ENCODE measurements at regions not wholly inside any gene's neighbourhood (a gene's known extent, or its start where the extent isn't known, plus 50 kb on each side); places are given as distances from the start of the nearest gene placed in this dataset.

- no peak for TF ChIP-seq CTCF (IDR thresholded peaks at IDR 0.05)
- Mint-ChIP-seq H3K27ac (no peak overlapping the region), H3K4me3 (no peak overlapping the region), H3K4me1 (no peaks in the 10 kb centered on the region), H3K9me3 (peaks cover 3% of the 10 kb centered on the region), H3K36me3 (ENCODE audit: low read depth) (no peaks in the 10 kb centered on the region), H3K27me3 (no peaks in the 10 kb centered on the region)
- ATAC-seq (ENCODE audit: low read depth) (no peak), DNase-seq (no peak)
- POLR2A ChIA-PET: no interaction called here
- intact Hi-C loops (cut with micrococcal nuclease): no loop called here
- CTCF ChIA-PET: no interaction called here
Observed at GRCh38 chr16:61295311-61295710, 740.9 kb downstream of the CDH8 start.

GRCh38 chr16:61289141-61289540 is 747.1 kb downstream of the CDH8 start:
- H3K36me3 Mint-ChIP-seq (ENCODE audit: low read depth): no peaks in the 10 kb centered on the region
- no peak for ATAC-seq (ENCODE audit: low read depth)
- ChIA-PET POLR2A (no interaction called here), CTCF (no interaction called here)
- peaks cover 8% of the 10 kb centered on the region for H3K9me3 Mint-ChIP-seq
- no peak overlapping the region for H3K27ac Mint-ChIP-seq
- no peak for DNase-seq
- no peak overlapping the region for H3K4me3 Mint-ChIP-seq
- TF ChIP-seq CTCF (IDR thresholded peaks at IDR 0.05): no peak
- intact Hi-C loops (cut with micrococcal nuclease): no loop called here
- no peaks in the 10 kb centered on the region for H3K27me3 Mint-ChIP-seq
- no peaks in the 10 kb centered on the region for H3K4me1 Mint-ChIP-seq

GRCh38 chr16:61277849-61278248 is 758.4 kb downstream of the CDH8 start:
- H3K36me3 Mint-ChIP-seq (ENCODE audit: low read depth): no peaks in the 10 kb centered on the region
- intact Hi-C loops (cut with micrococcal nuclease): no loop called here
- POLR2A ChIA-PET: no interaction called here
- no peak overlapping the region for H3K4me3 Mint-ChIP-seq
- H3K4me1 Mint-ChIP-seq: no peaks in the 10 kb centered on the region
- H3K27me3 Mint-ChIP-seq: no peaks in the 10 kb centered on the region
- CTCF ChIA-PET: no interaction called here
- no peak for TF ChIP-seq CTCF (IDR thresholded peaks at IDR 0.05)
- H3K9me3 Mint-ChIP-seq: peaks cover 12% of the 10 kb centered on the region
- ATAC-seq (ENCODE audit: low read depth) (no peak), DNase-seq (no peak)
- no peak overlapping the region for H3K27ac Mint-ChIP-seq

- no peaks in the 10 kb centered on the region for H3K27me3 Mint-ChIP-seq
- DNase-seq (no peak), ATAC-seq (ENCODE audit: low read depth) (no peak)
- H3K9me3 Mint-ChIP-seq: peaks cover 8% of the 10 kb centered on the region
- H3K4me1 Mint-ChIP-seq: no peaks in the 10 kb centered on the region
- CTCF ChIA-PET: no interaction called here
- no peak overlapping the region for H3K27ac Mint-ChIP-seq
- POLR2A ChIA-PET: no interaction called here
- no peak overlapping the region for H3K4me3 Mint-ChIP-seq
- intact Hi-C loops (cut with micrococcal nuclease): no loop called here
- H3K36me3 Mint-ChIP-seq (ENCODE audit: low read depth): no peaks in the 10 kb centered on the region
- no peak for TF ChIP-seq CTCF (IDR thresholded peaks at IDR 0.05)
Observed at GRCh38 chr16:61274211-61274610, 762.0 kb downstream of the CDH8 start.

GRCh38 chr16:61270726-61271125 is 765.5 kb downstream of the CDH8 start:
- CTCF ChIA-PET: no interaction called here
- Mint-ChIP-seq H3K4me1 (no peaks in the 10 kb centered on the region), H3K27ac (no peak overlapping the region), H3K9me3 (peaks cover 6% of the 10 kb centered on the region), H3K27me3 (no peaks in the 10 kb centered on the region), H3K36me3 (ENCODE audit: low read depth) (no peaks in the 10 kb centered on the region), H3K4me3 (no peak overlapping the region)
- intact Hi-C loops (cut with micrococcal nuclease): no loop called here
- DNase-seq (no peak), ATAC-seq (ENCODE audit: low read depth) (no peak)
- POLR2A ChIA-PET: no interaction called here
- no peak for TF ChIP-seq CTCF (IDR thresholded peaks at IDR 0.05)
